HG03354 (cell line): ENCODE measurements at regions not wholly inside any gene's neighbourhood (a gene's known extent, or its start where the extent isn't known, plus 50 kb on each side); places are given as distances from the start of the nearest gene placed in this dataset.
"Not testable (repeated sequence)": the region's sequence is repeated elsewhere in the genome, so short reads cannot be mapped to it uniquely, and the experiment has no call there.

Source experiments
- ATAC-seq: cut with Tn5 transposase; IDR thresholded peaks from one replicate; pipeline ENCODE4 v1.9.1; 2021; ENCODE audit warnings: mild to moderate bottlenecking; ENCODE audit not compliant: unreplicated experiment, poor library complexity, severe bottlenecking

DNA sequence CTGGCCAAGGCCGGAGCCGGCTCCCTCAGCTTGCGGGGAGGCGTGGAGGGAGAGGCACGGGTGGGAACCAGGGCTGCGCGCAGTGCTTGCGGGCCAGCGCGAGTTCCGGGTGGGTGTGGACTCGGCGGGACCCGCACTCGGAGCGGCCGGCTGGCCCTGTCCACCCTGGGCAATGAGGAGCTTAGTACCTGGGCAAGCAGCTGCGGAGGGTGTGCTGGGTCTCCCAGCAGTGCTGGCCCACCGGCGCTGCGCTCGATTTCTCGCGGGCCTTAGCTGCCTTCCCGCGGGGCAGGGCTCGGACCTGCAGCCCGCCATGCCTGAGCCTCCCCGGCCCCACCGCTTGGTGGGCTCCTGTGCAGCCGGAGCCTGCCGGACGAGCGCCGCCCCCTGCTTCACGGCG lies 91.4 kb upstream of the MAN1A1 start:
- ATAC-seq, result no peak

DNA sequence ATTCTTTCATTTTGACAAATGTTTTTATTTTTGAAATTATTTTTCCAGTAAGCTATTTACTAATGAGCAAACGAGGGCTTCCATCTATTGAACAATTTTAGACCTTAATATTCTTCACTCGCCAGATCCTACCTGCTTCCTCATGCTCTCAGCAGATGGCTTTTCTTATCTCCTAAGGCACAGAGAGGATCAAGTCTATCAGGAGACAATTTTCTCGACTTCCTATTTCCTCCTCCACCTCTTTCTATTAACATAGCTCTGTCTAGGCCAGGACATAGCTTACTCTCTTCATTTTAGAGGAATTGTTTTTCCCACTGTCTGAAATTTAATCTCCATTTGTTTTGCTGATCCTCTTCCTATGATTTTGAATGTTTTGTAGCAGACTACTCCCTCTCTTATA lies 87.0 kb upstream of the MAN1A1 start:
- no peak for ATAC-seq

- ATAC-seq, result no peak
These were observed 82.2 kb upstream of the MAN1A1 start for GRCh38 chr6:119431799-119432198.

GRCh38 chr6:119430805-119431204 lies 81.2 kb upstream of the MAN1A1 start:
- ATAC-seq, result no peak

DNA sequence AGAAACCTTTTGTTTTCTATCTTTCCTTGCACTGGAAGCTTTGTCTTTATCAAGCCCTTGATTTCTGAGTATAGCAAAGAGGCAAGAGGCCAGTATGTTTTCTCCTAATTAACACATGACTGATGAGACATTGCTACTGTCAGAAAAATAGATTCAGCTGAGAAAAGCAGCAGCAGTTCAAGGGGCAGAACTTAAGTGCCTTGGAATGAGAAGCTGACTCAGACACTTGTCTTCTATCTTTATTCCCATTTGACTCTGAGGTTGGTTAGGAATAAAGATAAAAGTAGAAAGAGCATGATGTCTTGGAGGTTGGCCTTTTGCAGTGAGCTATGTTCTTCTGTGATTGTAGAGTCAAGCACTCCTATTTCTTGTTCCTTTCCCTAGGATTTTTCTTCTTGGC lies 79.1 kb upstream of the MAN1A1 start:
- ATAC-seq, result no peak

GRCh38 chr6:119426619-119427018 lies 77.1 kb upstream of the MAN1A1 start:
- no peak for ATAC-seq

GRCh38 chr6:119423996-119424395 lies 74.4 kb upstream of the MAN1A1 start:
- no peak for ATAC-seq

DNA sequence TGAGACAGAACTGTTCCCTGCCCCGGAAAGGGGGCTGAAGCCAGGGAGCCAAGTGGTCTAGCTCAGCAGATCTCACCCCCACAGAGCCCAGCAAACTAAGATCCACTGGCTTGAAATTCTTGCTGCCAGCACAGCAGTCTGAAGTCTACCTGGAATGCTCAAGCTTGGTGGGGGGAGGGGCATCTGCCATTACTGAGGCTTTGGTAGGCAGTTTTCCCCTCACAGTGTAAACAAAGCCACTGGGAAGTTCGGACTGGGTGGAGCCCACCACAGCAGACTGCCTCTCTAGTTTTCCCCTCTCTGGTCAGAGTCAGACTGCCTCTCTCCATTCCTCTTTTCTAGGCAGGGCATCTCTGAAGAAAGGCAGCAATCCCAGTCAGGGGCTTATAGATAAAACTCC lies 68.5 kb upstream of the MAN1A1 start:
- ATAC-seq, result not testable (repeated sequence)

GRCh38 chr6:119407156-119407555 lies 57.6 kb upstream of the MAN1A1 start:
- ATAC-seq, result no peak

DNA sequence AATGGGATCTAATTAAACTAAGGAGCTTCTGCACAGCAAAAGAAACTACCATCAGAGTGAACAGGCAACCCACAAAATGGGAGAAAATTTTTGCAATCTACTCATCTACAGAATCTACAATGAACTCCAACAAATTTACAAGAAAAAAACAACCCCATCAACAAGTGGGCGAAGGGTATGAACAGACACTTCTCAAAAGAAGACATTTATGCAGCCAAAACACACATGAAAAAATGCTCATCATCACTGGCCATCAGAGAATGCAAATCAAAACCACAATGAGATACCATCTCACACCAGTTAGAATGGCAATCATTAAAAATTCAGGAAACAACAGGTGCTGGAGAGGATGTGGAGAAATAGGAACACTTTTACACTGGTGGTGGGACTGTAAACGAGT lies 55.6 kb upstream of the MAN1A1 start:
- ATAC-seq, result not testable (repeated sequence)
